GM10266 (cell line): ENCODE measurements at regions not wholly inside any gene's neighbourhood (a gene's known extent, or its start where the extent isn't known, plus 50 kb on each side); places are given as distances from the start of the nearest gene placed in this dataset.

ENCODE experiments used
- DNase-seq: peaks from one replicate; pipeline ENCODE4 v3.0.0; 2012; ENCODE audit errors: extremely low spot score
- CTCF ChIP-seq: IDR thresholded peaks from 2 replicates; pipeline ENCODE4 v1.5.1; 2012; ENCODE audit warnings: mild to moderate bottlenecking, low read depth; ENCODE audit not compliant: control insufficient read depth, insufficient read depth; ENCODE audit errors: missing control alignments

- TF ChIP-seq CTCF, result no peak
- no peak for DNase-seq
These were observed 132.9 kb downstream of the ZC3H11B start for GRCh38 chr1:219480011-219480410.

GRCh38 chr1:219478811-219479210 is 134.1 kb downstream of the ZC3H11B start:
- no peak for TF ChIP-seq CTCF
- no peak for DNase-seq

- TF ChIP-seq CTCF, result no peak
These were observed 135.0 kb downstream of the ZC3H11B start for GRCh38 chr1:219477861-219478260.

DNA sequence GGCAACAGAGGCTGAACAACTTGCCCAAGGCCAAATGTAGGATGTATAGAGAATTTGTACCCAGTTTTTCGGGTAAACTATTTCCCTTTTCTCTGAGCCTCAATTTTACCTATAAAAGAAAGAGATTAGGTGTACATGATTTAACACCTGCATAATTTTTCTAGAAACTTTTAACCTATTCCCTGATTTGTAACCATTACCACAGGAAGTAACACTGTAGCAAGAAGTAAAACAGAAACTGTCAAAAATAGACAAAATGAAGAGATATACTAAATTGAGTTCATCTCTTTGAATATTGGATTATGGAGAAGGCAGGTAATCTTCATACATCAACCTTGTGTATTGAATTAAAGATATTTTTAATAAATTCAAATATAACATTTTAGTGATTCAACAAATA is 136.2 kb downstream of the ZC3H11B start:
- no peak for TF ChIP-seq CTCF

More at GRCh38 chr1:219477861-219478260, 135.0 kb downstream of the ZC3H11B start:
- DNase-seq, result no peak

GRCh38 chr1:219476116-219476515 is 136.8 kb downstream of the ZC3H11B start:
- peak; percentile 18 for DNase-seq
- TF ChIP-seq CTCF, result no peak

More for the DNA sequence above, 136.2 kb downstream of the ZC3H11B start:
- no peak for DNase-seq

DNA sequence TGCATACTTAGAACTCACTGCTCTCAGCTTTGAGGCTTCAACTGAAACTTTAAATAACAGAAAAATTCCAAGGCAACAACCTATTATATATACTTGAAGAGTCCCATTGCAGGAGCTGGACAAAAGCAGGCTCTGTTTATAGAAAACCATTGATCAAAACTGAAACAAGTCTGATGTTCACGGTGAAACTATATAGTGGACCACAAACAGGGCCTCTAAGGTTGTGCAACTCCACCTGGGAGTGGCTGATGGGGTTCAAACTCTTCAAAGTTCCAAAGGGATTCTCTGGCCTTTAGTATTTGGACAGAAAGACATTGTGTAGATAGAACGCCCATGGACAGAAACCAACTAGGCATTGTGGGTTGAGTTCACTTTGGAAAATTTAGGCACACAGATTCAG is 140.3 kb downstream of the ZC3H11B start:
- TF ChIP-seq CTCF, result no peak

GRCh38 chr1:219467524-219467923 is 145.4 kb downstream of the ZC3H11B start:
- no peak for TF ChIP-seq CTCF

More for the DNA sequence above, 140.3 kb downstream of the ZC3H11B start:
- DNase-seq, result no peak

DNA sequence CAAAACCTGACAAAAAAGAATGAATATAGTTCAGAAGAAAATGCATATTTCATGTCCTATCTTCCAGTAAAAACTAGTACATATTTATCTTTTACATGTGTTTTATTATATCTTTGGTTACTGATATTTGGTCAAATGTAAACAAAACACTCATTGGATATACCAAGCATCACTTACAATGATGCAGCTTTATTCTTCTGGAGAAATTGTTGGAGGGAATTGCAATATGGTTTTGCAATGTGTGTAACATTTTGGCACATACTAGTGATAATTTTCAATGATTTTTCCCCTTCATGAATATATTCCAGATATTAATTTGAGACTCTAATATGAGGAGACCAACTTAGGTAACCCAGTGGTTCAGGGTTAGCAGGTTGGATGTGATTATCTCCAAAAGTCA is 146.1 kb downstream of the ZC3H11B start:
- no peak for DNase-seq
- TF ChIP-seq CTCF, result no peak

More at GRCh38 chr1:219467524-219467923, 145.4 kb downstream of the ZC3H11B start:
- no peak for DNase-seq
